ENCODE measurements at regions not wholly inside any gene's neighbourhood (a gene's known extent, or its start where the extent isn't known, plus 50 kb on each side); places are given as distances from the start of the nearest gene placed in this dataset.

DNA sequence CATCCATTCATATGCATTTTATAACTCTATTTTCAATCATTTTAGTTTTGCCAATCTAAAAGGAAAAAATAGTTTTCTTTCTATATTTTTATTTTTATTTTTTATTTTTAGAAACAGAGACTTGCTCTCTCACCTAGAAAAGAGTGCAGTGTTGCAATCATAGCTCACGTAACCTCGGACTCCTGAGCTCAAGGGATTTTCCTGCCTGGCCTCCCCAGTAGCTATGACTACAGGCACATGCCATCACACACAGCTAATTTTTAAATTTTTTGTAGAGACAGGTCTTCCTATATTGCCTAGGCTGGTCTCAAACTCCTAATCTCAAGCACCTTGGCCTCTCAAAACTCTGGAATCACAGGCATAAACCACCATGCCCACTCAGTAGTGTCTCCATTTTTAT is 125.5 kb upstream of the XIRP2 start:
- ChIA-PET SMC1A (ENCODE audit: uncharacterized antibody, unreplicated experiment) (interaction anchor here (1.1 to 1.8 kb wide), 3 partner anchors 11 to 35 kb away, joined by 4 to 10 read pairs (median 5); no protein-coding TSS in a partner anchor), CTCF (interaction anchor here (0.6 kb wide), 1 partner anchor 75 kb away, joined by 3 read pairs; no protein-coding TSS in a partner anchor), RAD21 (ENCODE audit: unreplicated experiment) (interaction anchor here (1.2 to 1.7 kb wide), 2 partner anchors 35 to 37 kb away, joined by 3 to 11 read pairs; no protein-coding TSS in a partner anchor), POLR2A (no interaction called here)
- H3K9ac ChIP-seq (ENCODE audit: control insufficient read depth, insufficient read depth, low read length), result no peak overlapping the region
- 22% methylated on average over 2 of the region's 2 CpGs for WGBS (ENCODE audit: insufficient coverage, insufficient replicate concordance, low lambda C conversion rate, missing lambda C conversion rate)
- no peak overlapping the region for H3K4me2 ChIP-seq (ENCODE audit: control insufficient read depth, insufficient read depth)
- no TSS peak for BruUV-seq (replicated peaks)
- no peaks in the 10 kb centered on the region for H4K20me1 ChIP-seq (ENCODE audit: control insufficient read depth, insufficient read depth)
- H3K9me3 ChIP-seq (replicated peaks; ENCODE audit: control insufficient read depth, insufficient read depth, low read length), result no peaks in the 10 kb centered on the region
- H3K27ac ChIP-seq (ENCODE audit: control insufficient read depth, insufficient read depth), result no peak overlapping the region
- H3K27me3 ChIP-seq (replicated peaks in 1 of 2; ENCODE audit: control insufficient read depth in 2 of 2, insufficient read depth in 2 of 2, low read length in 1 of 2), result no peaks in the 10 kb centered on the region
- H3K36me3 ChIP-seq (ENCODE audit: control insufficient read depth in 2 of 2, insufficient read depth in 2 of 2, low read length in 1 of 2), result no peaks in the 10 kb centered on the region
- ATAC-seq (peak; percentile 83), FAIRE-seq (no peak), DNase-seq (ENCODE audit: low read depth, low spot score) (no peak)
- in situ Hi-C loops (cut with MboI) (no loop called here), intact Hi-C loops (cut with micrococcal nuclease; ENCODE audit: unreplicated experiment) (no loop called here)
- H3K79me2 ChIP-seq (ENCODE audit: control insufficient read depth, insufficient read depth, low read length), result no peaks in the 10 kb centered on the region
- TF ChIP-seq ATF7 (IDR thresholded peaks at IDR 0.05; ENCODE audit: low read depth) (peak; percentile 20; the same call in 1 of the 2 replicates), BMI1 (IDR thresholded peaks at IDR 0.05; ENCODE audit: borderline replicate concordance) (peak; percentile 56), RBBP5 (conservative IDR thresholded peaks at IDR 0.05) (no peak), RAD51 (IDR thresholded peaks at IDR 0.05) (0 out of 2 replicates have a peak, but pooled peaks have one; percentile 16), BHLHE40 (IDR thresholded peaks at IDR 0.05; ENCODE audit: borderline replicate concordance in 1 of 2, low read depth in 2 of 2, low read length in 1 of 2) (peak; percentile 35 to 80; a peak in 2 of 4 replicates), JUNB (IDR thresholded peaks at IDR 0.05) (no peak), DPF2 (IDR thresholded peaks at IDR 0.05) (no peak), HDAC6 (IDR thresholded peaks at IDR 0.05; ENCODE audit: unreplicated experiment) (no peak), ETV6 (conservative IDR thresholded peaks at IDR 0.05 in 1 of 2, IDR thresholded peaks at IDR 0.05 in 1 of 2; ENCODE audit: borderline replicate concordance in 1 of 2, low read depth in 1 of 2) (no peak), NFYB (IDR thresholded peaks at IDR 0.05; ENCODE audit: insufficient read depth, low read depth, low read length) (no peak), PML (IDR thresholded peaks at IDR 0.05; ENCODE audit: low read length) (no peak), HDGF (IDR thresholded peaks at IDR 0.05) (no peak), POLR2AphosphoS2 (IDR thresholded peaks at IDR 0.05; ENCODE audit: low read depth, low read length) (no peak), ZNF207 (IDR thresholded peaks at IDR 0.05; ENCODE audit: borderline replicate concordance) (no peak), CBX3 (IDR thresholded peaks at IDR 0.05; ENCODE audit: borderline replicate concordance, low read depth) (no peak)
- TF ChIP-seq, protein P1, sequence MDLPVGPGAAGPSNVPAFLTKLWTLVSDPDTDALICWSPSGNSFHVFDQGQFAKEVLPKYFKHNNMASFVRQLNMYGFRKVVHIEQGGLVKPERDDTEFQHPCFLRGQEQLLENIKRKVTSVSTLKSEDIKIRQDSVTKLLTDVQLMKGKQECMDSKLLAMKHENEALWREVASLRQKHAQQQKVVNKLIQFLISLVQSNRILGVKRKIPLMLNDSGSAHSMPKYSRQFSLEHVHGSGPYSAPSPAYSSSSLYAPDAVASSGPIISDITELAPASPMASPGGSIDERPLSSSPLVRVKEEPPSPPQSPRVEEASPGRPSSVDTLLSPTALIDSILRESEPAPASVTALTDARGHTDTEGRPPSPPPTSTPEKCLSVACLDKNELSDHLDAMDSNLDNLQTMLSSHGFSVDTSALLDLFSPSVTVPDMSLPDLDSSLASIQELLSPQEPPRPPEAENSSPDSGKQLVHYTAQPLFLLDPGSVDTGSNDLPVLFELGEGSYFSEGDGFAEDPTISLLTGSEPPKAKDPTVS (IDR thresholded peaks at IDR 0.05; ENCODE audit: low read depth, low read length), result no peak
- TF ChIP-seq, protein P2, sequence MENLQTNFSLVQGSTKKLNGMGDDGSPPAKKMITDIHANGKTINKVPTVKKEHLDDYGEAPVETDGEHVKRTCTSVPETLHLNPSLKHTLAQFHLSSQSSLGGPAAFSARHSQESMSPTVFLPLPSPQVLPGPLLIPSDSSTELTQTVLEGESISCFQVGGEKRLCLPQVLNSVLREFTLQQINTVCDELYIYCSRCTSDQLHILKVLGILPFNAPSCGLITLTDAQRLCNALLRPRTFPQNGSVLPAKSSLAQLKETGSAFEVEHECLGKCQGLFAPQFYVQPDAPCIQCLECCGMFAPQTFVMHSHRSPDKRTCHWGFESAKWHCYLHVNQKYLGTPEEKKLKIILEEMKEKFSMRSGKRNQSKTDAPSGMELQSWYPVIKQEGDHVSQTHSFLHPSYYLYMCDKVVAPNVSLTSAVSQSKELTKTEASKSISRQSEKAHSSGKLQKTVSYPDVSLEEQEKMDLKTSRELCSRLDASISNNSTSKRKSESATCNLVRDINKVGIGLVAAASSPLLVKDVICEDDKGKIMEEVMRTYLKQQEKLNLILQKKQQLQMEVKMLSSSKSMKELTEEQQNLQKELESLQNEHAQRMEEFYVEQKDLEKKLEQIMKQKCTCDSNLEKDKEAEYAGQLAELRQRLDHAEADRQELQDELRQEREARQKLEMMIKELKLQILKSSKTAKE (IDR thresholded peaks at IDR 0.05; ENCODE audit: low read depth, poor library complexity, severe bottlenecking), result no peak
- no peak overlapping the region for H3K4me3 ChIP-seq
- H3K4me1 ChIP-seq (ENCODE audit: control insufficient read depth, insufficient read depth, low read length), result no peaks in the 10 kb centered on the region
- H2AFZ ChIP-seq (ENCODE audit: control insufficient read depth, low read depth, low read length), result no peak overlapping the region
